ENCODE measurements at regions not wholly inside any gene's neighbourhood (a gene's known extent, or its start where the extent isn't known, plus 50 kb on each side); places are given as distances from the start of the nearest gene placed in this dataset.

DNA sequence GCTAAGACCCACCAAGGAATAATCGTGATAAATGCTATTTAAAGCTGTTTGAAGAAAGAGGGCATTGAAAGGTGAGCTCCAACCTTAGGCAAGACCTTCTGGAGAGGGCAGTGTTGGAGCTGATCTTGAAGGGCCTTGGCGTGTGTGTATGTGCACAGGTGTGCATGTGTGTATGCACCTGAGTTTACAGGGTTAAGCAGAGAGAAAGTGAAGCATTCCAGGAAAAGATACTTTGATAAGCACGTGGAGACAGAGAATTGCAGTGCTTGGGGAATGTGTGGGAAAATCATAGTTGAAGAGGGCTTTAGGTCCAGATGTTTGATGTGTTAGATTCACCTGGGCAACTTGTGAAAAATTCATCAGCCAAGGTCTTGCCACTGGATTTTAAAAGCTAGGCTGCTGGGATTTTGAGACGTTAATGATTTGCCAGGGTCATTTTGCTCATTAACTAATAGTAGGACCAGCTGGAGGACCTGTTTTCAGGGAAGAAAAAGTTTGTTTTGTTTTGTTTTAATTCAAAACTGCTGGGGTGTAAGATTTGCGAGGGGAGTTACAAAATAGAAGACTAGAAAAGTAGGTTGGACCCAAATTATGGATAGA lies 78.3 kb upstream of the ANKRD55 start:
- no peak overlapping the region for H3K4me2 ChIP-seq (replicated peaks; ENCODE audit: extremely low read depth, low read length, poor library complexity, severe bottlenecking)
- Mint-ChIP-seq H3K4me3 (no peak overlapping the region), H3K36me3 (no peaks in the 10 kb centered on the region), H3K27me3 (ENCODE audit: low read depth in 3 of 3) (peaks cover 0 to 1% (median 0%) of the 10 kb centered on the region in 3 donors), H3K9me3 (peaks cover 0 to 8% (median 0%) of the 10 kb centered on the region in 7 donors), H3K4me1 (peaks cover 5% of the 10 kb centered on the region), H3K27ac (no peak overlapping the region)
- H3K4me3 ChIP-seq (replicated peaks in 1 of 3; ENCODE audit: low read depth in 2 of 3, low read length in 3 of 3), result no peak overlapping the region
- no peaks in the 10 kb centered on the region for H3K27me3 ChIP-seq (ENCODE audit: control insufficient read depth in 2 of 2, insufficient read depth in 2 of 2, low read length in 2 of 2)
- no peaks in the 10 kb centered on the region for H3K4me1 ChIP-seq (ENCODE audit: control insufficient read depth in 1 of 2, insufficient read depth in 2 of 2, low read length in 2 of 2)
- DNase-seq, result no peak
- H3K27ac ChIP-seq (ENCODE audit: low read depth in 1 of 2, low read length in 2 of 2), result no peak overlapping the region
- H3K9ac ChIP-seq (ENCODE audit: insufficient read depth, low read length, poor library complexity, severe bottlenecking), result no peak overlapping the region
- no peaks in the 10 kb centered on the region for H4K20me1 ChIP-seq (ENCODE audit: insufficient read depth, low read length)
- no peak overlapping the region for H2AFZ ChIP-seq (ENCODE audit: insufficient read depth, low read depth, low read length, poor library complexity, severe bottlenecking)
- WGBS (ENCODE audit: insufficient coverage), result 70% methylated on average over 5 of the region's 5 CpGs
- H3K79me2 ChIP-seq (ENCODE audit: insufficient read depth, low read length), result no peaks in the 10 kb centered on the region
- intact Hi-C loops (cut with micrococcal nuclease), result no loop called here
- no peaks in the 10 kb centered on the region for H3K36me3 ChIP-seq (replicated peaks in 1 of 2; ENCODE audit: control insufficient read depth in 1 of 2, insufficient read depth in 2 of 2, low read length in 2 of 2)
- H3K9me3 ChIP-seq (replicated peaks in 1 of 2; ENCODE audit: control insufficient read depth in 1 of 2, insufficient read depth in 1 of 2, low read length in 2 of 2), result peaks cover 0 to 5% of the 10 kb centered on the region in 2 donors
- no peak for TF ChIP-seq CTCF (IDR thresholded peaks at IDR 0.05)

DNA sequence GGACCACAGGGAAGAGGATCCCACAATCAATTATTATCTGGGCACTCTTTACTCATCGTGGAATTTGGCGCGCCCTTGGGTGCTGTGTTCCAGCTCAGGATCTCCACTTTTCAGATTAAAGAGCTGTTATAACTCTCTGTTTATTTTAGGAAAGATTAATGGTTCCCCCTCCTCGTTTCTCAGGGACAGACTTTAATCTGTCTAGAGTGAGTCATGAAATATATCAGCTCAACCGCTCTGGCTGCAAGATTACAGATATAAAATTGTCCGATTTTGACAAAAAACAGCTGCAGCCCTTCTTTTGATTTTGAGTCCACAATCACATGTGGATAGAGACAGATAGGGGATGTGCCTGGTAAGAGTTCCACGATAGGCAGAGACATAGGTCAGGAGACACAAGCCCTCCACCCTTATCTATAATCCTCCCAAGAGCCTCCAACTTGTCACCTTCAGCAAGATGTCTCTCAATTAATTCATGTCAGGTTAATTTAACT lies 77.6 kb upstream of the ANKRD55 start:
- H3K4me3 ChIP-seq (replicated peaks in 1 of 3; ENCODE audit: low read depth in 2 of 3, low read length in 3 of 3), result no peak overlapping the region
- no peaks in the 10 kb centered on the region for H3K36me3 ChIP-seq (replicated peaks in 1 of 2; ENCODE audit: control insufficient read depth in 1 of 2, insufficient read depth in 2 of 2, low read length in 2 of 2)
- no peak for TF ChIP-seq CTCF (IDR thresholded peaks at IDR 0.05)
- H3K27ac ChIP-seq (ENCODE audit: low read depth in 1 of 2, low read length in 2 of 2), result no peak overlapping the region
- H3K27me3 ChIP-seq (ENCODE audit: control insufficient read depth in 2 of 2, insufficient read depth in 2 of 2, low read length in 2 of 2), result no peaks in the 10 kb centered on the region
- H3K4me2 ChIP-seq (replicated peaks; ENCODE audit: extremely low read depth, low read length, poor library complexity, severe bottlenecking), result no peak overlapping the region
- Mint-ChIP-seq H3K4me3 (no peak overlapping the region), H3K4me1 (peaks cover 5% of the 10 kb centered on the region), H3K27me3 (ENCODE audit: low read depth in 3 of 3) (peaks cover 0 to 1% (median 0%) of the 10 kb centered on the region in 3 donors), H3K9me3 (peaks cover 0 to 15% (median 5%) of the 10 kb centered on the region in 7 donors), H3K27ac (no peak overlapping the region), H3K36me3 (peaks cover 0 to 1% of the 10 kb centered on the region in 2 donors)
- no peaks in the 10 kb centered on the region for H4K20me1 ChIP-seq (ENCODE audit: insufficient read depth, low read length)
- no peaks in the 10 kb centered on the region for H3K79me2 ChIP-seq (ENCODE audit: insufficient read depth, low read length)
- intact Hi-C loops (cut with micrococcal nuclease), result no loop called here
- DNase-seq, result no peak
- H2AFZ ChIP-seq (ENCODE audit: insufficient read depth, low read depth, low read length, poor library complexity, severe bottlenecking), result no peak overlapping the region
- WGBS (ENCODE audit: insufficient coverage), result no CpG with 5 or more reads among the region's 7 CpGs
- H3K4me1 ChIP-seq (ENCODE audit: control insufficient read depth in 1 of 2, insufficient read depth in 2 of 2, low read length in 2 of 2), result no peaks in the 10 kb centered on the region
- H3K9me3 ChIP-seq (replicated peaks in 1 of 2; ENCODE audit: control insufficient read depth in 1 of 2, insufficient read depth in 1 of 2, low read length in 2 of 2), result peaks cover 3 to 6% of the 10 kb centered on the region in 2 donors
- no peak overlapping the region for H3K9ac ChIP-seq (ENCODE audit: insufficient read depth, low read length, poor library complexity, severe bottlenecking)
